Activated CD4-positive, alpha-beta T cell treated with anti-CD3 and anti-CD28 coated beads for 36 hours (primary cell): ENCODE measurements at regions not wholly inside any gene's neighbourhood (a gene's known extent, or its start where the extent isn't known, plus 50 kb on each side); places are given as distances from the start of the nearest gene placed in this dataset.

ENCODE experiments used
- ATAC-seq: fragments of 200-7000 bp; cut with Tn5 transposase; one replicate; pipeline ENCODE4 v1.10.0; 2021; ENCODE audit warnings: mild to moderate bottlenecking, moderate library complexity
- CTCF ChIA-PET: fragments of 350-600 bp; sonication (Branson Sonifier 250); formaldehyde crosslinking; loops from one replicate; lab custom pipeline; 2021; ENCODE audit warnings: antibody characterized with exemption; lab: Charles Lee
- POLR2A ChIA-PET: fragments of 350-600 bp; sonication (Branson Sonifier 250); formaldehyde crosslinking; loops from one replicate; lab custom pipeline; 2021; ENCODE audit warnings: antibody characterized with exemption, inconsistent platforms; lab: Charles Lee
- DNase-seq: peaks from one replicate; pipeline ENCODE4 v3.0.0-alpha.2; 2020
- H3K27ac Mint-ChIP-seq: one replicate; pipeline ENCODE4 v1.8.0; 2021; ENCODE audit warnings: mixed read lengths
- H3K27me3 Mint-ChIP-seq: one replicate; pipeline ENCODE4 v1.8.0; 2021; ENCODE audit warnings: mixed read lengths
- H3K36me3 Mint-ChIP-seq: one replicate; pipeline ENCODE4 v1.8.0; 2021; ENCODE audit warnings: low read depth, mixed read lengths
- H3K4me1 Mint-ChIP-seq: one replicate; pipeline ENCODE4 v1.8.0; 2021; ENCODE audit warnings: mixed read lengths
- H3K4me3 Mint-ChIP-seq: one replicate; pipeline ENCODE4 v1.8.0; 2021; ENCODE audit warnings: mild to moderate bottlenecking, moderate library complexity, mixed read lengths
- H3K9me3 Mint-ChIP-seq: one replicate; pipeline ENCODE4 v1.8.0; 2021; ENCODE audit warnings: low read depth, mixed read lengths
- intact Hi-C, 2 experiments: fragments of 100-400 bp; cut with DNase I in 1 of 2; cut with micrococcal nuclease in 1 of 2; formaldehyde crosslinking; loops; one replicate each; pipeline versions ENCODE4 v1.14.2 to v1.15.1; 2022 to 2024; cut with DNase I, micrococcal nuclease

DNA sequence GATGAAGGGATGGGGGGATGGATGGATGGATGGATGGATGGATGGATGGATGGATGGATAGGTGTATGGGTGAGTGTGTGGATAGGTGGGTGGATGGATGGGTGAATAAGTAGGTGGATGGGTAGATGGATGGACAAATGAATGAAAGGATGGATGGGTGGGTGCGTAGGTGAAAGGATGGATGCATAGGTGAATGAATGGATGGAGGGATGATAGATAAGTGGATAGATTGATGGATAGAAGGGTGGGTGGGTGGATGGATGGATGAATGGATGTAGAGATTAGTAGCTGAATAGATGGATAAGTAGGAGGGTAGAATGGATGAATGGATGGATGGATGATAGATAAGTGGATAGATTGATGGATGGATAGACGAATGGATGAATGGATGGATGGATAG, 152.7 kb downstream of the MN1 start:
- Mint-ChIP-seq H3K36me3 (no peaks in the 10 kb centered on the region), H3K27me3 (peaks cover 13% of the 10 kb centered on the region), H3K9me3 (no peaks in the 10 kb centered on the region), H3K4me3 (no peak overlapping the region), H3K27ac (no peak overlapping the region), H3K4me1 (no peaks in the 10 kb centered on the region)
- ATAC-seq (no peak), DNase-seq (no peak)
- intact Hi-C loops = no loop called here
- CTCF ChIA-PET = no interaction called here
- POLR2A ChIA-PET = no interaction called here

DNA sequence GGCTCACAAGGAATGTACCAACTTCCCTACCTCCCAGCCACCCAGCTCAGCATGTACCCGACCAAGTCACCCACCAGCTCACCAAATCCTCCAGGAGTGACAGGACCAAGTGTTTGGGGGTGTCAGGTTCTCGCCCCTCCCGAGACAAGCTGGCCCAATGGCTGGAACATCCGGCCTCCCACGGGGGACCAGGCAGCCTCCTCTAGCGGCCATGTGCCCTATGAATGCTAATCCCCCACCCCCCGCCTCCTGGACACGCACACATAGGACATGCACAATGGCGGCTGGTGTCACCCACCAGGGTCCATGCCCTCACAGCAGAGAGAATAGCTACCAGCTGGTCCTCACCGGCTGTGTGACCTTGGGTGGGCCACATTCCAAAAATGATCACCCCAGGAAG, 151.0 kb downstream of the MN1 start:
- no peak for DNase-seq
- H3K9me3 Mint-ChIP-seq = no peaks in the 10 kb centered on the region
- CTCF ChIA-PET = no interaction called here
- no peak overlapping the region for H3K27ac Mint-ChIP-seq
- H3K27me3 Mint-ChIP-seq = peaks cover 11% of the 10 kb centered on the region
- no peak overlapping the region for H3K4me3 Mint-ChIP-seq
- no peaks in the 10 kb centered on the region for H3K4me1 Mint-ChIP-seq
- intact Hi-C loops = loop anchor here in 1 of 2 experiments (10.0 kb wide), 1 partner anchor 64 kb away; no protein-coding TSS in a partner anchor
- no peaks in the 10 kb centered on the region for H3K36me3 Mint-ChIP-seq
- POLR2A ChIA-PET = no interaction called here
- ATAC-seq = no peak

- peaks cover 1% of the 10 kb centered on the region for H3K9me3 Mint-ChIP-seq
- DNase-seq (no peak), ATAC-seq (no peak)
- H3K27me3 Mint-ChIP-seq = peaks cover 11% of the 10 kb centered on the region
- no peaks in the 10 kb centered on the region for H3K4me1 Mint-ChIP-seq
- no peak overlapping the region for H3K27ac Mint-ChIP-seq
- no peak overlapping the region for H3K4me3 Mint-ChIP-seq
- H3K36me3 Mint-ChIP-seq = no peaks in the 10 kb centered on the region
- intact Hi-C loops = loop anchor here in 1 of 2 experiments (10.0 kb wide), 1 partner anchor 64 kb away; no protein-coding TSS in a partner anchor
- POLR2A ChIA-PET = no interaction called here
- CTCF ChIA-PET = no interaction called here
Observed at GRCh38 chr22:27650985-27651384, 150.6 kb downstream of the MN1 start.

DNA sequence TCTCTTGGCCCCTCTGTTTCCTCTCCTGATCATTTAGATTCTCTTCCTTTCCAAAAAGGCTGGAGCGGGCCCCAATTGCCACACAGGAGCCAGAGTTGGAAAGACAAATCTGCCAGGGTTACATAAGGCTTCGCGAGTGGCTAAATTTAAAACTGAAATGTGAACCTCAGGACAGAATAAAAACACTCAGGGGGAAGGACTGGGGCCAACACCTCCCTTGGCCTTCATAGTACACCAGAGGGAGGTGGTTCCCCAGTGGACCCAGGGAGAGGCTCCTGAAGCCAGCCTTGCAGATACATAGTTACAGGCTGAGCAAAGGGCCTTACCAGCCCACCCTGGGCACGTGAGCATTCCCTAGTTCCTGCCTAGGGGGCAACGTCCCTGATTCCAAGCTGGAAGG, 150.1 kb downstream of the MN1 start:
- no peaks in the 10 kb centered on the region for H3K4me1 Mint-ChIP-seq
- intact Hi-C loops = loop anchor here in 1 of 2 experiments (10.0 kb wide), 1 partner anchor 63 kb away; no protein-coding TSS in a partner anchor
- no peaks in the 10 kb centered on the region for H3K36me3 Mint-ChIP-seq
- peaks cover 6% of the 10 kb centered on the region for H3K9me3 Mint-ChIP-seq
- peaks cover 14% of the 10 kb centered on the region for H3K27me3 Mint-ChIP-seq
- ATAC-seq = no peak
- no peak for DNase-seq
- no peak overlapping the region for H3K27ac Mint-ChIP-seq
- ChIA-PET CTCF (no interaction called here), POLR2A (no interaction called here)
- H3K4me3 Mint-ChIP-seq = no peak overlapping the region

- no peaks in the 10 kb centered on the region for H3K36me3 Mint-ChIP-seq
- peaks cover 13% of the 10 kb centered on the region for H3K9me3 Mint-ChIP-seq
- no peak for ATAC-seq
- DNase-seq = no peak
- CTCF ChIA-PET = no interaction called here
- no peaks in the 10 kb centered on the region for H3K4me1 Mint-ChIP-seq
- H3K27ac Mint-ChIP-seq = no peak overlapping the region
- intact Hi-C loops = loop anchor here in 1 of 2 experiments (10.0 kb wide), 1 partner anchor 60 kb away; no protein-coding TSS in a partner anchor
- H3K27me3 Mint-ChIP-seq = peaks cover 4% of the 10 kb centered on the region
- no peak overlapping the region for H3K4me3 Mint-ChIP-seq
- POLR2A ChIA-PET = no interaction called here
Observed at GRCh38 chr22:27654546-27655445, 146.8 kb downstream of the MN1 start.

- no peaks in the 10 kb centered on the region for H3K4me1 Mint-ChIP-seq
- H3K27me3 Mint-ChIP-seq = peaks cover 4% of the 10 kb centered on the region
- ChIA-PET CTCF (no interaction called here), POLR2A (no interaction called here)
- no peaks in the 10 kb centered on the region for H3K36me3 Mint-ChIP-seq
- DNase-seq (no peak), ATAC-seq (no peak)
- intact Hi-C loops = loop anchor here in 1 of 2 experiments (10.0 kb wide), 1 partner anchor 59 kb away; no protein-coding TSS in a partner anchor
- no peak overlapping the region for H3K4me3 Mint-ChIP-seq
- H3K27ac Mint-ChIP-seq = no peak overlapping the region
- H3K9me3 Mint-ChIP-seq = peaks cover 13% of the 10 kb centered on the region
Observed at GRCh38 chr22:27655582-27656185, 145.9 kb downstream of the MN1 start.

DNA sequence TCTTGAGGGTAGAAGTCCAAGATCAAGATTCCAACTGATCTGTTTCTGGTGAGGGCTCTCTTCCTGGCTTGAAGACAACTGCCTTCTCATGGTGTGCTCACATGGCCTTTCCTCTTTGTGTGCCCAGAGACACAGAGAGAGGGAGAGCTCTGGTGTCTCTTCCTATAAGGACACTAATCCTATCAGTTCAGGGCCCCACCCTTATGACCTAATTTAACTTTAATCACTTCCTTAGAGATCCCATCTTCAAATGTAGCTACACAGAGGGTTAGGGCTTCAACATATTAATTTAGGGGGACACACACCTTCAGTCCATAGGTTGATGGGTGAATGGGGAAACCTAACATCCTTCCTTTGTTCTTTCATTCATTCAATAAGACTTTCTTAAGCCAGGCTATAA, 144.6 kb downstream of the MN1 start:
- ATAC-seq (no peak), DNase-seq (no peak)
- Mint-ChIP-seq H3K27me3 (peaks cover 4% of the 10 kb centered on the region), H3K4me1 (no peaks in the 10 kb centered on the region), H3K27ac (no peak overlapping the region), H3K4me3 (no peak overlapping the region), H3K9me3 (peaks cover 13% of the 10 kb centered on the region), H3K36me3 (no peaks in the 10 kb centered on the region)
- ChIA-PET POLR2A (no interaction called here), CTCF (interaction anchor here (0.7 kb wide), 1 partner anchor 1657 kb away, joined by 3 read pairs; no protein-coding TSS in a partner anchor)
- intact Hi-C loops = loop anchor here in 1 of 2 experiments (10.0 kb wide), 1 partner anchor 58 kb away; no protein-coding TSS in a partner anchor

- CTCF ChIA-PET = no interaction called here
- no peaks in the 10 kb centered on the region for H3K36me3 Mint-ChIP-seq
- H3K4me1 Mint-ChIP-seq = no peaks in the 10 kb centered on the region
- no peak overlapping the region for H3K4me3 Mint-ChIP-seq
- ATAC-seq = no peak
- no peak for DNase-seq
- peaks cover 5% of the 10 kb centered on the region for H3K27me3 Mint-ChIP-seq
- H3K9me3 Mint-ChIP-seq = peaks cover 13% of the 10 kb centered on the region
- no peak overlapping the region for H3K27ac Mint-ChIP-seq
- intact Hi-C loops = no loop called here
- POLR2A ChIA-PET = no interaction called here
Observed at GRCh38 chr22:27660306-27660705, 141.2 kb downstream of the MN1 start.

- Mint-ChIP-seq H3K27me3 (peaks cover 5% of the 10 kb centered on the region), H3K27ac (no peak overlapping the region), H3K9me3 (peaks cover 2% of the 10 kb centered on the region), H3K4me3 (no peak overlapping the region), H3K4me1 (no peaks in the 10 kb centered on the region), H3K36me3 (peaks cover 3% of the 10 kb centered on the region)
- intact Hi-C loops = no loop called here
- ATAC-seq = no peak
- POLR2A ChIA-PET = no interaction called here
- CTCF ChIA-PET = no interaction called here
- no peak for DNase-seq
Observed at GRCh38 chr22:27662359-27663301, 138.9 kb downstream of the MN1 start.

DNA sequence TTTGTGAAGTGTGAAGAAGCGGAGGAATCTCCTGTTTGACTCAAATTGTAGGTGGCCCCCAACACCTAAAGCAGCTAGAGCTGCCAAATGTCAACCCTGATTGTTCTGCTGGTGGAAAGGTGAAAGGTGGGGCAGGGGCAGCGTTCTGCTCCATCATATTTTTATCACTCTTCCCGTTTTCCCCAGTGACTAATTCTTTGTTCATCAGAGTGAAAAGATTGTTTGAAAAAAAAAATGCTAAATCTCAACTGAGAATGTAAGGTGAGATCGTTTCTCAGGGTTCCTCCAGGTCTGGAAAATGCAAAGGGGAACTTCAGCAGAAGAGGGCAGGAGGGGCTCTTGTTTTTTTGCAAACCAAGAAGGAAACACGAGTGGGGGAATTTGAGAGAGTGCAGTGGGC, 137.7 kb downstream of the MN1 start:
- no peak overlapping the region for H3K27ac Mint-ChIP-seq
- peaks cover 3% of the 10 kb centered on the region for H3K36me3 Mint-ChIP-seq
- ATAC-seq = no peak
- POLR2A ChIA-PET = no interaction called here
- H3K4me1 Mint-ChIP-seq = no peaks in the 10 kb centered on the region
- CTCF ChIA-PET = interaction anchor here (0.7 kb wide), 1 partner anchor 72 kb away, joined by 3 read pairs; no protein-coding TSS in a partner anchor
- H3K4me3 Mint-ChIP-seq = no peak overlapping the region
- peaks cover 9% of the 10 kb centered on the region for H3K27me3 Mint-ChIP-seq
- intact Hi-C loops = no loop called here
- no peak for DNase-seq
- H3K9me3 Mint-ChIP-seq = peaks cover 2% of the 10 kb centered on the region
